Left ventricle myocardium inferior (tissue), 1 donor: ENCODE measurements at regions not wholly inside any gene's neighbourhood (a gene's known extent, or its start where the extent isn't known, plus 50 kb on each side); places are given as distances from the start of the nearest gene placed in this dataset.

Experiments
- DNase-seq: peaks from one replicate; pipeline ENCODE4 v3.0.0-alpha.2; 2020
- H3K27ac ChIP-seq: fragments of 200-600 bp; replicated peaks from 2 replicates; pipeline ENCODE4 v1.8.0; 2021
- H3K27me3 ChIP-seq: fragments of 200-600 bp; 2 replicates; pipeline ENCODE4 v1.8.0; 2021; ENCODE audit warnings: low read depth
- H3K36me3 ChIP-seq: fragments of 200-600 bp; 2 replicates; pipeline ENCODE4 v1.8.0; 2021
- H3K4me1 ChIP-seq: fragments of 200-600 bp; 2 replicates; pipeline ENCODE4 v1.8.0; 2021
- H3K4me3 ChIP-seq: fragments of 200-600 bp; 2 replicates; pipeline ENCODE4 v1.8.0; 2021; ENCODE audit warnings: mild to moderate bottlenecking, moderate library complexity
- H3K9me3 ChIP-seq: fragments of 200-600 bp; replicated peaks from 2 replicates; pipeline ENCODE4 v1.8.0; 2021
- intact Hi-C: fragments of 100-400 bp; cut with micrococcal nuclease; formaldehyde crosslinking; loops from one replicate; pipeline ENCODE4 v1.11.0; 2022
- TF ChIP-seq, protein P1 (sequence below): fragments of 200-600 bp; IDR thresholded peaks from 2 replicates; pipeline ENCODE4 v1.8.0; 2021; ENCODE audit warnings: antibody characterized with exemption, mild to moderate bottlenecking, borderline replicate concordance
- donor health status: DM: no; HTN: yes; CAD: no; lungs with severe emphysema.

GRCh38 chr2:175304541-175304940 lies 123.0 kb upstream of the ATP5MC3 start:
- H3K27me3 ChIP-seq = peaks cover 20% of the 10 kb centered on the region
- intact Hi-C loops = no loop called here
- H3K9me3 ChIP-seq = no peaks in the 10 kb centered on the region
- TF ChIP-seq, protein P1, sequence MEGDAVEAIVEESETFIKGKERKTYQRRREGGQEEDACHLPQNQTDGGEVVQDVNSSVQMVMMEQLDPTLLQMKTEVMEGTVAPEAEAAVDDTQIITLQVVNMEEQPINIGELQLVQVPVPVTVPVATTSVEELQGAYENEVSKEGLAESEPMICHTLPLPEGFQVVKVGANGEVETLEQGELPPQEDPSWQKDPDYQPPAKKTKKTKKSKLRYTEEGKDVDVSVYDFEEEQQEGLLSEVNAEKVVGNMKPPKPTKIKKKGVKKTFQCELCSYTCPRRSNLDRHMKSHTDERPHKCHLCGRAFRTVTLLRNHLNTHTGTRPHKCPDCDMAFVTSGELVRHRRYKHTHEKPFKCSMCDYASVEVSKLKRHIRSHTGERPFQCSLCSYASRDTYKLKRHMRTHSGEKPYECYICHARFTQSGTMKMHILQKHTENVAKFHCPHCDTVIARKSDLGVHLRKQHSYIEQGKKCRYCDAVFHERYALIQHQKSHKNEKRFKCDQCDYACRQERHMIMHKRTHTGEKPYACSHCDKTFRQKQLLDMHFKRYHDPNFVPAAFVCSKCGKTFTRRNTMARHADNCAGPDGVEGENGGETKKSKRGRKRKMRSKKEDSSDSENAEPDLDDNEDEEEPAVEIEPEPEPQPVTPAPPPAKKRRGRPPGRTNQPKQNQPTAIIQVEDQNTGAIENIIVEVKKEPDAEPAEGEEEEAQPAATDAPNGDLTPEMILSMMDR = no peak
- no peaks in the 10 kb centered on the region for H3K36me3 ChIP-seq
- H3K27ac ChIP-seq = no peak overlapping the region
- H3K4me3 ChIP-seq = no peak overlapping the region
- DNase-seq = no peak
- H3K4me1 ChIP-seq = no peaks in the 10 kb centered on the region

GRCh38 chr2:175293776-175294175 lies 112.3 kb upstream of the ATP5MC3 start:
- intact Hi-C loops = no loop called here
- no peaks in the 10 kb centered on the region for H3K36me3 ChIP-seq
- no peaks in the 10 kb centered on the region for H3K4me1 ChIP-seq
- TF ChIP-seq, protein P1 = no peak
- peaks cover 12% of the 10 kb centered on the region for H3K9me3 ChIP-seq
- H3K27ac ChIP-seq = no peak overlapping the region
- DNase-seq = no peak
- peaks cover 65% of the 10 kb centered on the region for H3K27me3 ChIP-seq
- no peak overlapping the region for H3K4me3 ChIP-seq

DNA sequence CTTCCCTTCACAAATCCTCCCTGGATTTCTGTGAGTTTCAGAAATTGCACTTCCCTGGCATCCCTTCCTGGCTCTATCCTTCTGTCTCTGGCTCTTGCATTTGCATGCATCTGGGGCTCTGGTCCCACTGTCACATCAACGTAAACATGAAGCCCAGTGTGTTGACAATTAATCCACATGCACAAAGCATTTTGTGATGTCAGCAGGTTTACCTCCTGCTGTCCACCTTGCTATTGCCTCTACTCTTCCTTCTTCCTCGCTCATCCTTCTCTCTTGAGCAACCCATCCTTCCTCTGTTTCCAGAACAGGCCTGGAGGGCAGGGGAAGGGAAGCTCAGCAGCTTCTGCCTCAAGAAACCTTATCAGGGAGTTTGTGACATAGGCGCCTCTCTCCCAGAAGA lies 111.7 kb upstream of the ATP5MC3 start:
- no peak for DNase-seq
- intact Hi-C loops = no loop called here
- TF ChIP-seq, protein P1 = no peak
- Histone ChIP-seq H3K9me3 (peaks cover 12% of the 10 kb centered on the region), H3K4me1 (no peaks in the 10 kb centered on the region), H3K27me3 (peaks cover 70% of the 10 kb centered on the region), H3K4me3 (no peak overlapping the region), H3K27ac (no peak overlapping the region), H3K36me3 (no peaks in the 10 kb centered on the region)

- intact Hi-C loops = loop anchor here (10.0 kb wide), 1 partner anchor 168 kb away; no protein-coding TSS in a partner anchor
- Histone ChIP-seq H3K4me3 (no peak overlapping the region), H3K27ac (no peak overlapping the region), H3K27me3 (no peaks in the 10 kb centered on the region), H3K4me1 (no peaks in the 10 kb centered on the region), H3K9me3 (no peaks in the 10 kb centered on the region), H3K36me3 (no peaks in the 10 kb centered on the region)
- TF ChIP-seq, protein P1 = no peak
- DNase-seq = no peak
These were observed 101.4 kb upstream of the ATP5MC3 start for GRCh38 chr2:175282886-175283285.

DNA sequence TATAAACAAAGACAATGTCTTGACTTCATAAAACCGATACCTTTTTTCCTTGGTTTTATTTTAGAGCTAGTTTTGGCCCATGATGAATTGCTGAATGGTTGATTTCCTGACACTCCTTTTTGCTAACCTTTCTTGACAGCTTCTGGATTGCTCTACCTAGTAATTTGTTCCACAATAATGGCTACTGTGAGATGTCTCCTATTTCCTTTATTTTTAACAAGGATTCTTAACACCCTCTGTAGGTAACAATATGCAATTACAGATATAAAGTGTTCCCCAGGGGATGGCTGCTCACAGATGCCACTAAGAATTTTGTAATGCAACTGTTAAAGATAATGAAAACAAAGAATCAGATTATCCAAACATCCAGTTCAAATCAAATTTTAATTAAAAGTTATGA lies 100.8 kb upstream of the ATP5MC3 start:
- Histone ChIP-seq H3K9me3 (no peaks in the 10 kb centered on the region), H3K4me1 (no peaks in the 10 kb centered on the region), H3K4me3 (no peak overlapping the region), H3K27ac (no peak overlapping the region), H3K36me3 (no peaks in the 10 kb centered on the region), H3K27me3 (no peaks in the 10 kb centered on the region)
- TF ChIP-seq, protein P1 = peak; percentile 66
- intact Hi-C loops = loop anchor here (10.0 kb wide), 1 partner anchor 167 kb away; no protein-coding TSS in a partner anchor
- DNase-seq = no peak
